ENCODE measurements at regions not wholly inside any gene's neighbourhood (a gene's known extent, or its start where the extent isn't known, plus 50 kb on each side); places are given as distances from the start of the nearest gene placed in this dataset.

GRCh38 chr15:62854420-62855084 lies 188.0 kb upstream of the TPM1 start:
- Histone ChIP-seq H3K4me1 (ENCODE audit: control insufficient read depth, insufficient read depth, low read length) (peaks cover 32% of the 10 kb centered on the region), H3K9ac (ENCODE audit: low read length in 2 of 2) (no peak overlapping the region), H3K27ac (ENCODE audit: low read length) (no peak overlapping the region)

DNA sequence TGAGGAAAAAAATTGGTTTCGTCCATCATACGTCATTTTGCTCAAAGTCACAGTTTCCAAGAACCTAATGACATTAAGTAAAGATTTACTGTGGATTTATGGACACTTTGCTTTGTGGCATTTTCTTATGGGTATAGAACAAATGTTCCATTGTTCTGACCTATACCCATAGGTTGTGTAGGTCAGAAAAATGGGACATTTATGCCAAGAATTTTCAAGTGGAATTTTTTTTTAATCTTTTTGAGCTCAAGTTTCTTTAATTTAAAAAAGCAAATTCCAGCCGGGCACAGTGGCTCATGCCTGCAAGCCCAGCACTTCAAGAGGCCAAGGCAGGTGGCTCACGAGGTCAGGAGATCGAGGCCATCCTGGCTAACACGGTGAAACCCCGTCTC lies 187.5 kb upstream of the TPM1 start:
- no peak overlapping the region for H3K4me3 ChIP-seq (ENCODE audit: low read length in 2 of 2)
- H3K27ac ChIP-seq (ENCODE audit: low read length), result no peak overlapping the region
- no peak overlapping the region for H3K9ac ChIP-seq (ENCODE audit: low read length in 2 of 2)
- no peaks in the 10 kb centered on the region for H3K36me3 ChIP-seq (ENCODE audit: control insufficient read depth in 2 of 2, insufficient read depth in 2 of 2, low read length in 2 of 2)
- peaks cover 31% of the 10 kb centered on the region for H3K4me1 ChIP-seq (ENCODE audit: control insufficient read depth, insufficient read depth, low read length)
- no peaks in the 10 kb centered on the region for H3K27me3 ChIP-seq (ENCODE audit: control insufficient read depth in 1 of 2, insufficient read depth in 2 of 2, low read length in 2 of 2)
- H3K9me3 ChIP-seq (ENCODE audit: control insufficient read depth in 2 of 2, low read length in 2 of 2), result no peaks in the 10 kb centered on the region

More at GRCh38 chr15:62854420-62855084, 188.0 kb upstream of the TPM1 start:
- no peak overlapping the region for H3K4me3 ChIP-seq (ENCODE audit: low read length in 2 of 2)
- H3K27me3 ChIP-seq (ENCODE audit: control insufficient read depth in 1 of 2, insufficient read depth in 2 of 2, low read length in 2 of 2), result no peaks in the 10 kb centered on the region
- H3K36me3 ChIP-seq (ENCODE audit: control insufficient read depth in 2 of 2, insufficient read depth in 2 of 2, low read length in 2 of 2), result no peaks in the 10 kb centered on the region
- no peaks in the 10 kb centered on the region for H3K9me3 ChIP-seq (ENCODE audit: control insufficient read depth in 2 of 2, low read length in 2 of 2)

DNA sequence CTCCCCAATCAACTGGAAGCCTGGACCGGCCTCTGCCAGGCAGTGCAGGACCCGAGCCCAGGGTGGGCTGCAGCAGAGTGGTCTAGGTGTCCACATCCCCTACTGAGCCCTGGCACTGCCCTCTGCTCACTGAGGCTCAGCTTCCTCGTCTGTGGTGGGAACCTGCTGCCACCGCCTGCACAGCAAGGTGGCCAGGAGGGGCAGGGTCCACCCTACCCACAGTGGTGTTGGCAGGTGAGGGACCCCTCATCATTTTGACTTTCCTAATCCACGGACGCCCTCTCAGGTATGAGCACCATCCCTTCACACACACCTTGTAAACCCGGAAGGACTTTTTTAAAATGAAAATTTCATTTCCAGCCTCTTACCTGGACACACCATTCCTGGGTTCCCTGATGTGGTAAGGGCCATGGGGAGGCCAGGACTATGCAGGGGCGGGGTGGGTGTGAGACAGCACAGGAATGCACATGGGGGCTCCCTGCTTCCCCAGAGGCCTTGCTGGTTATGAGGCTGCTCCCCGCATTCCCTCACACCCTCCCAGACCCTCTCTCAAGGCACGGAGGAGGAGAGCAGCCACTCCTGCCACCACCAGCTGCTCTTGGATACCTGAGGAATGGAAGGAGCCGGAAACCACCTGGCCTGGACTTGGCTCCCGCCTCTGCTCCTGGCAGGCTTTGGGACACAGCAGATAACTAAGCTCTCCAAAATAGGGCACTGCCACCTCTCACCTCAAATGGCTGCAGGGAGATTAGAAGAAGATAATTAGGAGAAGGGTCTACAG lies 185.9 kb upstream of the TPM1 start:
- no peaks in the 10 kb centered on the region for H3K9me3 ChIP-seq (ENCODE audit: control insufficient read depth in 2 of 2, low read length in 2 of 2)
- H3K27me3 ChIP-seq (ENCODE audit: control insufficient read depth in 1 of 2, insufficient read depth in 2 of 2, low read length in 2 of 2), result no peaks in the 10 kb centered on the region
- H3K36me3 ChIP-seq (ENCODE audit: control insufficient read depth in 2 of 2, insufficient read depth in 2 of 2, low read length in 2 of 2), result no peaks in the 10 kb centered on the region
- no peak overlapping the region for H3K9ac ChIP-seq (ENCODE audit: low read length in 2 of 2)
- H3K4me3 ChIP-seq (ENCODE audit: low read length in 2 of 2), result no peak overlapping the region
- H3K27ac ChIP-seq (ENCODE audit: low read length), result no peak overlapping the region
- H3K4me1 ChIP-seq (ENCODE audit: control insufficient read depth, insufficient read depth, low read length), result peaks cover 22% of the 10 kb centered on the region

DNA sequence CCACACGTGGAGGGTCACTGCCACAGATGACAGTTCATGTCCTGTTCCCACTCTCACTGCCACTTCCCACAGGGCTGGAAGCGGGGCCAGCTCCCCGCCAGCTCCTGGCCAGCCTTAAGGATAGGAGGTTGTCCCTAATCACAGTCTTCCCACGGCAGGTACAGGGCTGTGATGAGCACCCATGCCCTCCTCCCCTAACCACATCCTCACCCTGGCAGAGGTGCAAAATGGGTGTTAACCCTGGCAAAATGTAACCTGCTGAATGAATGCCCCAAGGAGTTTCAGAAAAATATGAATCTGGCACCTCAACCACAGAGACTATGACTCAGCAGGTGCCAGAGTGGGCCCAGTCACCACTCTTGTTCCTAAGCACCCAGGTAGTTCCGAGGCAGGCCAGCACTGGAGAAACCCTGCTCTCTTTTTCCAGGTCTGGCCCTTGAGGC lies 185.1 kb upstream of the TPM1 start:
- Histone ChIP-seq H3K9ac (ENCODE audit: low read length in 2 of 2) (no peak overlapping the region), H3K4me1 (ENCODE audit: control insufficient read depth, insufficient read depth, low read length) (peaks cover 22% of the 10 kb centered on the region), H3K27ac (ENCODE audit: low read length) (no peak overlapping the region), H3K4me3 (ENCODE audit: low read length in 2 of 2) (no peak overlapping the region), H3K27me3 (ENCODE audit: control insufficient read depth in 1 of 2, insufficient read depth in 2 of 2, low read length in 2 of 2) (no peaks in the 10 kb centered on the region), H3K9me3 (ENCODE audit: control insufficient read depth in 2 of 2, low read length in 2 of 2) (no peaks in the 10 kb centered on the region), H3K36me3 (ENCODE audit: control insufficient read depth in 2 of 2, insufficient read depth in 2 of 2, low read length in 2 of 2) (no peaks in the 10 kb centered on the region)

- no peak overlapping the region for H3K4me3 ChIP-seq (ENCODE audit: low read length in 2 of 2)
- H3K36me3 ChIP-seq (ENCODE audit: control insufficient read depth in 2 of 2, insufficient read depth in 2 of 2, low read length in 2 of 2), result no peaks in the 10 kb centered on the region
- no peaks in the 10 kb centered on the region for H3K27me3 ChIP-seq (ENCODE audit: control insufficient read depth in 1 of 2, insufficient read depth in 2 of 2, low read length in 2 of 2)
Observed at GRCh38 chr15:62858343-62858742, 184.2 kb upstream of the TPM1 start.

DNA sequence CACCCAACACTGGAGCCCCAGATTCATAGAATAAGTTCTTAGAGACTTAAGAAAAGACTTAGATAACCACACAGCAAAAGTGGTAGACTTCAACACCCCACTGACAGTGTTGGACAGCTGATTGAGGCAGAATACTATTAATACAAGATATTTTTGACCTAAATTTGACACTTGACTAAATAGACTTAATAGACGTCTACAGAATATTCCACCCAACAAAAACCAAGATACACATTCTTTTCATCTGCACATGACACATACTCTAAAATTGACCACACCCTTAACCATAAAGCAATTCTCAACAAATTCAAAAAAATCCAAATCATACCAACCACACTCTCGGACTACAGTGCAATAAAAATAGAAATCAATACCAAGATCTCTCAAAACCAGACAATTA lies 179.8 kb upstream of the TPM1 start:
- peaks cover 14% of the 10 kb centered on the region for H3K4me1 ChIP-seq (ENCODE audit: control insufficient read depth, insufficient read depth, low read length)
- H3K9ac ChIP-seq (ENCODE audit: low read length in 2 of 2), result no peak overlapping the region
- H3K36me3 ChIP-seq (ENCODE audit: control insufficient read depth in 2 of 2, insufficient read depth in 2 of 2, low read length in 2 of 2), result no peaks in the 10 kb centered on the region
- no peak overlapping the region for H3K4me3 ChIP-seq (ENCODE audit: low read length in 2 of 2)
- no peak overlapping the region for H3K27ac ChIP-seq (ENCODE audit: low read length)
- H3K9me3 ChIP-seq (ENCODE audit: control insufficient read depth in 2 of 2, low read length in 2 of 2), result no peaks in the 10 kb centered on the region
- no peaks in the 10 kb centered on the region for H3K27me3 ChIP-seq (ENCODE audit: control insufficient read depth in 1 of 2, insufficient read depth in 2 of 2, low read length in 2 of 2)

More at GRCh38 chr15:62858343-62858742, 184.2 kb upstream of the TPM1 start:
- Histone ChIP-seq H3K27ac (ENCODE audit: low read length) (no peak overlapping the region), H3K9me3 (ENCODE audit: control insufficient read depth in 2 of 2, low read length in 2 of 2) (no peaks in the 10 kb centered on the region), H3K4me1 (ENCODE audit: control insufficient read depth, insufficient read depth, low read length) (peaks cover 22% of the 10 kb centered on the region), H3K9ac (ENCODE audit: low read length in 2 of 2) (no peak overlapping the region)

DNA sequence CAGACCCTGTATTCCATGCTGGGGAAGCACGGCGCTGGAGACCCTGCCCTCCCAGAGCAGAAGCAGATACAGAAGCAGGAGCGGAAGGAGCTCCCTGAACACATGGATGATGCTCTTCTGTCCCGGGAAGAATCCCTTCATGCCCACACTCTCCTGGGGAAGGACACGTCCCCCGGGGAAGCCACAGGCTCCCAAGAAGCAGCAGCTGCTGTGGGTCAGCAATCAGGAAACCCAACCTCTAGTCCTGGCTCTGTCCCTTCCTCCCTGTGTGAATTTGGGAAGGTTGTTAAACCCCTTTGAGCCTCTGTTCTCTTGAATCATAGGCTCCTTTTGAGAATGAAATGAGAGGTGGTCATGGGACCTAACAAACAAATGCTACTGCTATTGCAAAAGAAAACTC lies 176.2 kb upstream of the TPM1 start:
- Histone ChIP-seq H3K9ac (ENCODE audit: low read length in 2 of 2) (no peak overlapping the region), H3K4me3 (ENCODE audit: low read length in 2 of 2) (no peak overlapping the region), H3K27ac (ENCODE audit: low read length) (peak overlapping the region; percentile 79), H3K27me3 (ENCODE audit: control insufficient read depth in 1 of 2, insufficient read depth in 2 of 2, low read length in 2 of 2) (no peaks in the 10 kb centered on the region), H3K36me3 (ENCODE audit: control insufficient read depth in 2 of 2, insufficient read depth in 2 of 2, low read length in 2 of 2) (no peaks in the 10 kb centered on the region), H3K4me1 (ENCODE audit: control insufficient read depth, insufficient read depth, low read length) (peaks cover 15% of the 10 kb centered on the region), H3K9me3 (ENCODE audit: control insufficient read depth in 2 of 2, low read length in 2 of 2) (peaks cover 0 to 4% of the 10 kb centered on the region in 2 donors)

DNA sequence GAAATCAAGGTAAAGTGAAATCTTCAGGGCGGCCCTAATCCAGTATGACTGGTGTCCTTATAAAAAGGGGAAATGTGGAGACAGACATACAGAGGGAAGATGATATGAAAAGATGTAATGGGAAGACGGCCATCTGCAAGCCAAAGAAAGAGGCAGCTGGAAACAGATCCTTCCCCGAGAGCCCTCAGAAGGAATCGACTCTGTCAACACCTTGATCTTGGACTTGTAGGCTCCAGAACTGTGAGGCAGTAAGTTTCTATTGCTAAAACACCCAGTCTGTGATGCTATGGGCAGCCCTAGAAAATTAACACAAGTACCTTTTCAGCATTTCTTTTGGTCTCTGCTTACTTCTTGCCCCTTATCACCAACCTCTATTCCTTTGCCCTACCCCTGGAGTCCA lies 174.7 kb upstream of the TPM1 start:
- Histone ChIP-seq H3K4me1 (ENCODE audit: control insufficient read depth, insufficient read depth, low read length) (peaks cover 15% of the 10 kb centered on the region), H3K9me3 (ENCODE audit: control insufficient read depth in 2 of 2, low read length in 2 of 2) (peaks cover 0 to 4% of the 10 kb centered on the region in 2 donors), H3K36me3 (ENCODE audit: control insufficient read depth in 2 of 2, insufficient read depth in 2 of 2, low read length in 2 of 2) (no peaks in the 10 kb centered on the region), H3K9ac (ENCODE audit: low read length in 2 of 2) (no peak overlapping the region), H3K27me3 (ENCODE audit: control insufficient read depth in 1 of 2, insufficient read depth in 2 of 2, low read length in 2 of 2) (no peaks in the 10 kb centered on the region), H3K27ac (ENCODE audit: low read length) (peak overlapping the region; percentile 55), H3K4me3 (ENCODE audit: low read length in 2 of 2) (no peak overlapping the region)

DNA sequence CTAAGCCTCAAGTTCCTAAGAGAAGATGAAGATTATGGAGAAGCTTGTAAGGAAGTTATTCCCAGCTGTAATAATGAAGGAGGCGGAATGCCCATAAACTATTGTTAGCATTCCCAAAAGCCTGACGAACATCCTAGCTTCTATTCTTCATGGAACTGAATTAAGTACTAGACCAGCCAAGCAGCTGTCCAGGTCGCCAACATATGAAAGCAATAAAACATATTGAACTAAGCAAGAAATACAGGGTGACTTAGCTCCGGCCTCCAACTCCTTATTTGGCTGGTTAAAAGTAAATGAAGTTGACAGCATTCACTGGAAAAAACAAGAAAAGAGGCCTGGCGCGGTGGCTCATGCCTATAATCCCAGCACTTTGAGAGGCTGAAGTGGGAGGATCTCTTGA lies 174.0 kb upstream of the TPM1 start:
- Histone ChIP-seq H3K9ac (ENCODE audit: low read length in 2 of 2) (no peak overlapping the region), H3K27ac (ENCODE audit: low read length) (peak overlapping the region; percentile 55), H3K4me3 (ENCODE audit: low read length in 2 of 2) (no peak overlapping the region), H3K36me3 (ENCODE audit: control insufficient read depth in 2 of 2, insufficient read depth in 2 of 2, low read length in 2 of 2) (no peaks in the 10 kb centered on the region), H3K27me3 (ENCODE audit: control insufficient read depth in 1 of 2, insufficient read depth in 2 of 2, low read length in 2 of 2) (no peaks in the 10 kb centered on the region), H3K9me3 (ENCODE audit: control insufficient read depth in 2 of 2, low read length in 2 of 2) (peaks cover 0 to 4% of the 10 kb centered on the region in 2 donors), H3K4me1 (ENCODE audit: control insufficient read depth, insufficient read depth, low read length) (peaks cover 19% of the 10 kb centered on the region)

DNA sequence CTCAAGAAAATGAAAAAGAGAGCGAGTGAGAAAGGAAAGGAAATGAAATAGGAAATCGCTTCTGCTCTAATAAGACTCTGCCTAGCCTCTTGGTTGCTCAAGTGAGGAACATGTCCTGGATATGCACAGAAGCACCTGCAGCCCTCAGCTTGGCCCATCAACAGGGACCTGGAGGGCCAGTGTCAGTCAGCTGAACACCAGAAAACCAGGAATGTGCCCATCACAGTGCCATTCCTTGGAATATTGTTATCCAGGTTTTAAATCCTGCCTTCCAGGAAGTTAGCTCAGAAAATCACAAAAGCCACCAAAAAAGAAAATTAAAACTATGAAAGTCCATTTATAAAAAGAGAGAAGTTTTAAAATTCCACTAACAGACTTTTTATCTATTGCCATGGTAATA lies 173.4 kb upstream of the TPM1 start:
- Histone ChIP-seq H3K27ac (ENCODE audit: low read length) (peak overlapping the region; percentile 55), H3K27me3 (ENCODE audit: control insufficient read depth in 1 of 2, insufficient read depth in 2 of 2, low read length in 2 of 2) (no peaks in the 10 kb centered on the region), H3K36me3 (ENCODE audit: control insufficient read depth in 2 of 2, insufficient read depth in 2 of 2, low read length in 2 of 2) (no peaks in the 10 kb centered on the region), H3K4me1 (ENCODE audit: control insufficient read depth, insufficient read depth, low read length) (peaks cover 25% of the 10 kb centered on the region), H3K9ac (ENCODE audit: low read length in 2 of 2) (no peak overlapping the region), H3K4me3 (ENCODE audit: low read length in 2 of 2) (no peak overlapping the region), H3K9me3 (ENCODE audit: control insufficient read depth in 2 of 2, low read length in 2 of 2) (peaks cover 0 to 4% of the 10 kb centered on the region in 2 donors)

- Histone ChIP-seq H3K36me3 (ENCODE audit: control insufficient read depth in 2 of 2, insufficient read depth in 2 of 2, low read length in 2 of 2) (no peaks in the 10 kb centered on the region), H3K27ac (ENCODE audit: low read length) (no peak overlapping the region), H3K4me1 (ENCODE audit: control insufficient read depth, insufficient read depth, low read length) (peaks cover 32% of the 10 kb centered on the region), H3K27me3 (ENCODE audit: control insufficient read depth in 1 of 2, insufficient read depth in 2 of 2, low read length in 2 of 2) (no peaks in the 10 kb centered on the region), H3K4me3 (ENCODE audit: low read length in 2 of 2) (no peak overlapping the region), H3K9me3 (ENCODE audit: control insufficient read depth in 2 of 2, low read length in 2 of 2) (peaks cover 0 to 4% of the 10 kb centered on the region in 2 donors), H3K9ac (ENCODE audit: low read length in 2 of 2) (no peak overlapping the region)
Observed at GRCh38 chr15:62870216-62870615, 172.3 kb upstream of the TPM1 start.

Measured in stomach smooth muscle (tissue), 2 donors.